ENCODE measurements at regions not wholly inside any gene's neighbourhood (a gene's known extent, or its start where the extent isn't known, plus 50 kb on each side); places are given as distances from the start of the nearest gene placed in this dataset.

DNA sequence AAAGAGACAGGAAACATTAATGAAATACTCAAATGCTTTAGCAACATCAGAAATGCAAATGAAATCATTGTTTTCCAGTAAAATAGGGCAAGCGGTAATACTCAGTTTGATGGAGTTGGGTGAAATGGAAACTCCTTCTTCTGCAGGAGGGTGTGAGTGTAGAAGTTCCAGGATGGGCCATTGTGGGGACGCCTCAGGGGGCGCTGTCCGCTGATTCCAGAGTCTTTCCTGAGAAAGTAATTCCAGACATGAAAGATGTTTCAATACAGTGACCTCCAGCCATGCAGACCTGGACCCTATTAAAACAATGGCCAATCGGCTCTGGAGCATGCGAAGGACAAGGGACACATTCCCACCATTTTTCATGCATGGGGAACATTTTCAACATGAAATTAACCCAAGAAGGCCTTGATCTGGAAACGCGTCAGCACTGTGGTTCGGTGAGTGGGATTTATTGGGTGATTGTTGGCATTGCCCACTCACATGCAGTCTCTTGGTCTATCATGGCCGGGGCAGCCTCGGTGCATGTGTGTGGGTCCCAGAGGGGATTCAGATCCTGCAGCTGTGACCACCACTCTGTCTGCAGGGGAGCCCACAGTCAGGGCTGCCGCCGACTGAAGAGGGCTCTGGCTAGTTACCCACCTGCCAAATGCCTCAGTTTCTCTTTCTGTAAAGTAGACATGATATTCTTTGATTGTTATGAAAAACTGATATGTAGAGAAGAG lies 132.6 kb upstream of the IRX4 start:
- DNase-seq, result no peak

DNA sequence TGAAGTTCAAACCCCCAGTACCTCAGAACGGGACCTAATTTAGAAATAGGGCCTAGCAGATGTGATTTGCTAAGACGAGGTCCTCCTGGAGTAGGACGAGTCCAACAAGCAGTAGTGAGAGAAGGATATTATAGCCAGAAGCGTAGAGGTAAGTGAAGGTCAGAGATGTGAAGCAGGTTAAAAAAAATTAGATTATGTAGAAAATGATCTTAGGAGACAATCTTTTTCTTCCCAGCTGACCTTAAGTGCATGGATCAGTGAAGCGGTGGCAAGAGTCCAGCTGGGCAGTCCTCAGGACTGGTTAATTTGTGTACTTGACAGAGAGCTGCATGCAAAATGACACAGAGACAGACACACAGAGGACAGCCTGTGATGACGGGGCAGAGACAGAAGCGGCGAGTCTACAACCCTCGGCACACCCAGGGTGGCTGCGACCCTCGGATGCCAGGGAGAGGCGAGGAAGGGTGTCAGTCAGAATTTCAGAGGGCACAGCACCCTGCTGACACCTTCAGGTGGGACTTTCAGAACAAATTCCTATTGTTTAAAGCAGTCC lies 131.4 kb upstream of the IRX4 start:
- no peak for DNase-seq

DNA sequence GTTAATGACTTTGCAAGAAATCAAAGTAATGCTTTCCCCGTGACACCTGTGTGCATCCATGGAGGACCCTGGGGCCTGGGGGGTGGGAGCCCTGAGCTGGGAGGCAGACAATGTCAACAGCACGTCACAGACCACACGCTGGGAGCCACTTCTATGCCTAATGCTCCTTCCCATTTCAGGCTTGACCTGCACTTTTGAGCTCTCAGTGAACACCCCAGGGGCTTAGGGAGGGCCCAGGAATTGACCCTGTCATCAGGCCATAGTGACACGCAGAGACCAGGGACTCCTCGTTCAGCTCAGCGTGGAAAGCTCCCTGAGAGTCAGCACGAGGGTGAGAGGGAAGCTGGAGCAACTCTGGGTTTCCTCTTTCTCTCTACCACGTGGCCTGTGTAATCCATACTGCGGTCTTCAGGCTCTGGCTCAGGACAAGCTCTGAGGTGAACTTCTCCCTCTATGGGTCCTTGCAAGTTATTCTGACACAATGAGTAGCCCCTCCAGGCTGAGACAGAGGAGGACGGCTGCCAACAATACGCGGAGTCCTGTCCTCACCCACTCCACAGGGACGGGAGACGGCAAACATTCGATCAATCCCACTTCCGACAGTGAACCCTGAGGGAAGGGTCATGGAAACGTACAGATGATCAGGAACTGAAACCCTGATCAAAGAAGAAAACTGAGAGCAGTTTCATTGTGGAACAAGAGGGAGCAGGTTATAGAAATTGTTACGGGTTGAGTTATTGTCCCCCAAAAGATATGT lies 130.8 kb upstream of the IRX4 start:
- no peak for DNase-seq

DNA sequence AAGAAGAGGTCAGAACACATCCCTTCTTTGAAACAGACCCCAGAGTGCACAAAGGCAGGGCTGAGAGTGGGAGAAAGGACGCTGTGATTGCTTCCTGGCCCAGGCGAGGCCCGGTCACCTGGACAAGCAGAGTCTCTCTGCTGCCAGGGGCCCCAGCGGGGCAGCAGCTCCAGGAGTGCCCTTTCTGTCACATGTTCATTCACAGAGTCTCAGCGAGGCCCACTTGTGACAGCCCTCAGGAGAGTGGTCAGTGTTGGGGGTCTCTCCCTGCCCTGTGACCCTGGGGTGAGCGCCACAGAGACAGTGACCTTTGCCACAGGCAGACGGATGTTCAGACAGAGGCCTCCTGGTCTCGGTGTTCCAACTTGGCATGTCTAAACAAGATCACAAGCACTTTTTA lies 130.2 kb upstream of the IRX4 start:
- no peak for DNase-seq

DNA sequence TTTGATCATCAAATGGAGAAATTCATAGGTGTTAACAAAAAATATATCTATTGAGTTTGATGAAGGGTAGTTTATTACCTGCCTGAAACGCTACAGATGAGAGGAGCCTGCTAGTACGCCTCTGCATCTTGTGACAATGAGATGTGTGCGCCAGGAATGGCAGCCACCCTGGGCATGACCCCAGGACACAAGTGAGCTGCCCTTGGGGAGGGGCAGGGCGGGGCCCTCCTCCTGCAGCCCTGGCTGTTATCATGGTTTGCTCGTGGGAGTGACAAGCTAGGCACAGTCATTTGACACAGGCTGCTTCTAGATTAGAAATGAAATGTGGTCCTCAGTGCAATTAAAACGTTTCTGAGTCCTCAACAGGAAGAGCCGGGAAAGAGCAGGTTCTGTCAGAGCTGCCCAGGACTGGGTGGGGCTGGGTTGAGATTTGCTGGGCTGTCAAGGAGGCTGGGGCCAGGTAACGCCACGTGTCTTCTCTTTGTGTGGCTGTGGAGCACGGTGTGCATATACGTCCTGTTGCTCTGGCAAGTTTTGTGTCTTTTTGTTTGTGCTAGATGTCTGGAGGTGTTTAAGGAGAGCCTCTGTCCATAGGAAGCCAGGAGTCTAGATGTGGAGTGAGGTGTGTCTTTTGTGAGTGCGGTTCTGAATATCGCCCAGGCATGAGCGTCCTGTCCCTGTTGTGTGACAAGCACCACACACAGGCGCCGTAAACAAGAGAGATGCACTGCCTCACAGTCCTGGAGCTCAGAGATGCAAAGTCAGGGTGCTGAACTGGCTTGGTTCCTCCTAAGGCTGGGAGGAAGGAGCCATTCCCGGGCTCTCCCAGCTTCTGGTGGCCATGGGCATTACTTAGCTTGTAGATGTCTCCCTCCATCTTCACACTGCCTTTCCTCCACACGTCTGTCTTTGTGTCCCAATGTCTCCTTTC lies 129.0 kb upstream of the IRX4 start:
- DNase-seq, result no peak

DNA sequence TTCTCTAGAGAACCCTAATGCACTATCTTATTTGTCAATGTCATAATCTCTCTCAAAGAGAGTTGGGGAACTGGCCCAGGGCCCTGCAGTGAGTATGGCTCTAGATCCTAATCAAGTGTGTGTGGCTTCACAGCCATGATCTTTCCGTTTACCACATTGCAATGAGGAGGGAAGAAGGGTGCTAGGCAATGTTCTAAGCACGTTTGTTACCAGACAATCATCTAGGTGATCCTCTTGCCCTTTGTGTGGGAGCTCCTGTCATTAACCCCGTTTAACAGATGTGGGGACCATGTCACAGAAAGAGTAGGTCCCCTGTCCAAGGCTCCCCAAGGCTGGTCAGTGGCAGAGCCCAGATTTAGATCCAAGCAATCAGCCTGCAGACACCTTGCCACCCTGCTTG lies 128.2 kb upstream of the IRX4 start:
- DNase-seq, result no peak

DNA sequence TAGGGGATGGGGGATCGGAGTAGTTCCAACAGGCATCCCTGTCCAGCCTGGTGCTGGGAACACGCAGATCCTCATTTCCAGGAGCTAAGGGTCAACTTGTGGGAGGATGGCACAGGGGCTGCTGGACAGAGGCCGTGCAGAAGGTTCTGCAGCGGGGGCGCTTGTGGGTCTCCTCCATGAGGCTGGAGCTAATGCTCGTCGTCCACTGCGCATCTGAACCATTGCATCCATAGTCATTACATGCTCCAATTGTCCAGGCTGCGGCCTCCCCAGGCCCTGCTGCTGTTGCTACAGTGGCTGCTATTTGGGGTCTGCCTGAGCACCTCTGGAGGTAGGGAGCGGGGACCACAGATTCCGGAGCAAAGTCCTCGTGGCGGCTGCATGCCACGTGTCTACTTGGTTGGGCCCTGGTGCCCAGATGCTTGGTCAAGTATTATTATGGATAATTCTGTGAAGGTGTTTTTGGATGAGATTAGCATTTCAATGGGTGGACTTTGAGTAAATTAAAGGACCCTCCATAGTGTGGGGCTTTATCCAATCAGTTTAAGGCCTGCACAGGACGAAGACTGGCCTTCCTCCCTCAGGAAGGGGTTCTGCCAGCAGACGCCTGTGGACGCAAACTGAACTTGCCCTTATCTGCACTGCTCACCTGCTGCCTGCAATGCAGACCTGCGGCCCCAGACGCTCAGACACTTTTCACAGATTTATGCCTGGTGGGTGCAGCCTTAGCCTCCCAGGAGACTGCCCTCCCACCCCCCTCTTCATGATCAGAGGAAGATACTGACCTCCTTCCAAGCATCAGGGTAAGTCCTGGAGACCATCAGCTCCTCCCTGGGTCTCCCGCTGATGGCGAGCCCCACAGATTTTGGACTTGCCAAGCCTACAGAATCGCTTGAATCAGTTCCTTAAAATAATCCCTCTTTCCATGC lies 127.5 kb upstream of the IRX4 start:
- no peak for DNase-seq

DNA sequence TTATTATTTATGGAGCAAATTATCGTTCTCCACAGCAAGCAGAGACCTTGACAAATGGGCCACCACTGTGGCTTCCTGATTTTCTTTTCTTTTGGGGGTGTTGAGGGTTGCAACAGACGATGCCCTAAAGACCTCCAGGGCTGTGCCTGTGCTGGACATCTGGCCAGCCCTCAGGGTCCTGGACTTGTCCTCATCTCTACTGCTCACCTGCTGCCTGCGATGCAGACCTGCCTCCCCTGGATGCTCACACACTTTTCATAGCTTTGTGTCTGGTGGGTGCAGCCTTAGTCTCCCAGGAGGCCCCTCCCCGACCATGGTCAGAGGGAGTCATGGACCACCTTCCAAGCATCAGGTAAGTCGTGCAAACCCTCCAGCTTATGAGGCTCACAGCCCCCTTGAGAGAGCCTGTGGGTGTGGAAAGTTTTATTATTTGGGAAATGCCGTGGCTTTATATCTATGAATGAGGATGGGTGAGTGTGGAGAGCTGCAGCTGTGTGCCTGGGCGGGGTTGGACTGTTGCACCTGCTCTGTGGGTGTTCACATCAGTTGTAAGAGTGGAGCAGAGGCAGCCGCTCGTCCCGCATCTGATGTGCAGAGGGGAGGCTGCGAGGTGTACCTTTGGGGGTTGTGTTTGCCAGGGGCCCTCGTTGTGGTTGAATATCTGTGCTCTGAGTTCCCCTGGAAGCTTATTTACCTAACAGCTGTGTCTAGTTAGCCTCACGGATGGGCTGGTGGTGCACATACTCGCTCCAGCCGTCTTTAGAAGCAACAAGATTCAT lies 126.3 kb upstream of the IRX4 start:
- DNase-seq, result no peak

DNA sequence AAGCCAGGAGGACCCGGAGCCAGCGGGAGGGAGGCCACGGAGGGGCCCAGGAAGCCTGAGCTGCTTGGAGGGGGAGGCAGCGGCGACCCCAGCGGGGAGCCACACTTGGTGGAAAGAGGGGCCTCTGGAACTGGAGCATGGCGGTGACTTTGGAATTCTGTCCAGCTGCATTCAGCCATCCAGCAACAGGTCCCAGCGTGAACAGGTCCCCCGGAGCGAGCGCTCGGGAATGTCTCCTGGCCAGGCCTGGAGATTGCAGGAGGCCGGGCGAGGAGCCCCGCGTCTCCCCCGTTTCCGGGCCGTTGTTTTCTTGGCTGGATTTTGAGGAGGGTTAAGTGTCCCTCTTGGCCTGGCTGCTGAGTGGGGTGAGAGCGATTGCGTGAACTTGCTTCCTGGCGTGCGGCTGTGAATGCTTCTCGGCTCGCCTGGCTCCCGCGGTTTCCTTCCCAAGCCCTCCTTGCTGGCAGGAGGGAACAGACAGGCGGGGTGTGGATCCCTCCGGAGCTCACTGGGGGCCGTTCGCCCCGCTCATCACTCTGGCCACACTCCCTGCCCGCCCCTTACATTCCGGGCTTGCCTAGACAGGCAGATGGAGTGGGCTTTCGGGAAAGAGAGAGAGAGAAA lies 125.3 kb upstream of the IRX4 start:
- DNase-seq, result no peak

DNA sequence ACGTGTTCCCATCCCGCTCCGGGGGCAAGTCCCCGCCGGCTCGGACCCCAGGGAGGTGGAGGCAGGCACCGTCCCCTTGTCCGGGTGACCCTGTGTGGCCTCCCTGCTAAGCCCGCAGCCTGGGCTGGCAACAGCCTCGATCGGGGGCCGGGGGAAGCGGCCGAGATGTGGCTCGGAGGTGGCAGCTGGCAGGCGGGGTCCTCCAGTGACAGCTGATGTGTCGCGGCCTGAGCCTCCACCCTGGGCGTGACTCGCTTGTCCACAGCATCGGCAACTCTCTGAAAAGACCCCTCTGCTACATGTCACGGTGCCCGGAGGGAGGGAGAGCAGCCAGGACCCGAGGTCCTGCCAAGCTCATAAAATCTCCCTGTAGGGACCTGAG lies 124.8 kb upstream of the IRX4 start:
- no peak for DNase-seq

DNA sequence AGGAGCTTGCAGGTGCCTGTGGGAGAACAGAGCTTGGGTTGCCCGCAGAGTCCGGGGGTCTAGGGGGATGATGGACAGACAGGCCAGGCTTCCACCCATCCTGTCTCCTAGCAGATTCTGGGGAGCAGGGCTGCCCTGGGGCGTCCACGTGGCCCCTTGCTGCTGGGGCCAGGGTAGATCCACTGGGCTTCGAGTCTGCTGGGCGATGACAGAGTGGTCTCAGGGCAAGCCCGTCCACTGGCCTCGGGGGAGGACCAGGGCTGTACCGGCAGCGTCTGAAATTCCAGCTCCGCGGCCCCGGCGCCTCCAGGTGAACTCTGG lies 124.2 kb upstream of the IRX4 start:
- no peak for DNase-seq

DNA sequence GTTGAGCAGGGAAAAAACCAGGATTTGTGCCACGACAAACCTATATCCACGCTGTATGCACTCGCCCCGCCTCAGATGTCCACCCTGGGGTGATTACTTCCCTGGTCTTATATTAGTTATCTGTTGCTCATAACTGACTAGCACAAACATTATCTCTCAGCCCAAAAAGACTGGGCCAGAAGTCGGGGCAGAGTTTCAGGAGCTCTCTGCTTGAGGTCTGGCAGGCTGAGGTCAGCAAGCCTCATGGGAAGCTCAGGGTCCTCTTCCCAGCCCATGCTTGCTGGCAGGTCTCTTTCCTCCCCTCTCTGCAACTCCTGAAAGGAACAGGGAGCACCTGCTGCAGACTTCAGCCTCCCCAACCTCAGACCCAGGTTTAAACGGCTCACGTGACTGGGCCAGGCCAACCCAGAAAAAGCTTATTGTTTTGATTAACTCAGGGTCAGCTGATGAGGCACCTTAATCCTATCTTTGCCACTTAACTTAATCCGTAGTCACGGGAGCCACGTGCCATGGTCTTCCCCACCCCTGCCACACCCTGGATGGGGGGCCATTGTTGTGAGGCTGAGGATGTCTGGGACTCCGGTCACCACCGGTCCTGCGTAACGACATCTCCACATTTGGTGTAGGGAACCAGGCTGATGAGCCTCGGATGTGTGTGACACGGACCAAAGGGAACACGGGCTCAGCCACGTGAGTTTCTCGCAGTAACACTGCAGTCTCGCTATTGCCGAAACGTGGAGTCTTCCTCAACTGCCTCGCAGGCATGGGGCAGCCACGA lies 123.7 kb upstream of the IRX4 start:
- no peak for DNase-seq

DNA sequence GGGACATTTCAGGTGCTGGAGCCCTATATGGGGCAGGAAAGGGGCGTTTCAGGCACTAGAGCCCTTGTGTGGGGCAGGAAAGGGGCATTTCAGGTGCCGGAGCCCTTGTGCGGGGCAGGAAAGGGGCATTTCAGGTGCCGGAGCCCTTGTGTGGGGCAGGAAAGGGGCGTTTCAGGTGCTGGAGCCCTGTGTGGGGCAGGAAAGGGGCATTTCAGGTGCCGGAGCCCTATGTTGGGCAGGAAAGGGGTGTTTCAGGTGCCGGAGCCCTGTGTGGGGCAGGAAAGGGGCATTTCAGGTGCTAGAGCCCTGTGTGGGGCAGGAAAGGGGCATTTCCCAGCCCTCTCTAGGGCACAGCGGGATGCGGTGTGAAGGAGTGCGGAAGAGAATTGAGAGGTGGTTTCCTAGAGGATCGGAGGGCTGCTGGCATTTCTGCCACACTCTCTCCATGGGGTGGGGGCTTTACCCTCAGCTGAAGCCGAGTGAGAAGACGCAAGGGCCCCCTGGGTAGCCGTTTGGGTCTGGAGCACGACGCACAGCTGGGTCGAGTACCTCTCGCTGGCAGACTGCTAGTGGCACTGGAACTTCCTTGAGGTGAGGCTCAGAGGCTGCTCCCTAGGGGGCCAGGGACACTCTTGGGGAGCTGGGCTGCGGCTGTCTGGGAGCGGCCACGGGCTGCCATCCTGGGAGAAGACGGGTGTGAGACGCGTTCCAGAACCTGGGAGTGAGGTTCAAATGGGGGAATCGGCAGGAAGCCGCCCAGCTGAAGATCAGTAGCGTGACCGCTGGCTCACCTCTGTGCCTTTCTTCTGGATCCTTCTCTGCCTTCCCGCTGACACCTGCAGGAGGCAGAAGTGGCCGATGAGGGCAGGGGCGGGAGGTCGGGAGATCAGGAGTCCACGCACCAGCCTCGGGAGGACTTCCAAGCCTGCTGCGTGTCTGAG lies 122.6 kb upstream of the IRX4 start:
- no peak for DNase-seq

DNA sequence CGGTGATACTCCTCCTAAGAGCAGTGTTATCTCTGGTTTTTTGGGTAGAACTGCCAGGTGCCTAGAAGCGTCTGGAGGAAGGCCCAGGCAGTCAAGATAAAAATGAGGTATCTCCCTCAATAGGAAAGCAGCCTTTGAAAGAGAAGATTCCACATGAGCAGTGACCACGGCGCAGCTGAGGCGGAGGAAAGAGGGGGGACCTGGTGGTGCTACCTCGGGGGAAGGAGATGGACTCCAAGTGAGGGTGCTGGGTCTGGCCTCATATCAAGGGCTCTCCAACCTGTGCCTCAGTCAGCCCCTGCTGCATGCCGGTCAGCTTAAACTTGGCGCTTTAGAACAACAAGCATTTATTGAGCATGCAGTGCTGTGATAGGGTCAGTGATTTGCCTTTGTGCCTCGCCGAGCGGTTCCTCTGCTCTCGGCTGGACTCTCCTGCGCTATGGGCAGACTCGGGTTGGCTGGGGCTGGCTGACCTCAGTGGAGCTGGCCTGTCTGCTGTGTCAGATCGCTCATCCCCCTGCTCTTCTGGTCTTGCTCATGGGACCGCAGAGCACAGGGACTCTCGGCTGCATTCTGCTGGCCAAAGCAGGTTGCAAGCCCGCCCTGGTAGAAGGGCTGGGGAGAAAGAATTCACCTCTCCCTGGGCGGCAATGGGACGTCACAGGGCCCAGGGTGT lies 121.1 kb upstream of the IRX4 start:
- DNase-seq, result no peak

DNA sequence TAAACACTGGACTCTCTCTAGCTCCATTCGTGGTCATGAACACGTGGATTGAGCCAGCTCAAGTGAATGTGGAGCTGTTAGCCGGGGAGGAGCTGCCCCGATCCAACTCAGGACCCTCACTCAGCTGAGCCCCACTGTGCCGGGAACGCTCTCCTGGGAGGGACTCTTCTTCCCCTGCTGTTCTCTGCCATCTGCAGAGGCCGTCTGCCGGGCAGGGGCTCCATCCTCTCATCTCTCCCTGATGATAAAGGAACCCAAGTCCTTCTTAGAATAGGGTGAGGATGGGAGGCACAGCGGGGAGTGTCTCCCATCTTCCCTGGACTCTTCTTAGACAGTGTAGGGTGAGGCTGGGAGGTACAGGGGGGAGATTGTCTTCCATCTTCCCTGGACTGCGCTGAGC lies 120.5 kb upstream of the IRX4 start:
- DNase-seq, result no peak

DNA sequence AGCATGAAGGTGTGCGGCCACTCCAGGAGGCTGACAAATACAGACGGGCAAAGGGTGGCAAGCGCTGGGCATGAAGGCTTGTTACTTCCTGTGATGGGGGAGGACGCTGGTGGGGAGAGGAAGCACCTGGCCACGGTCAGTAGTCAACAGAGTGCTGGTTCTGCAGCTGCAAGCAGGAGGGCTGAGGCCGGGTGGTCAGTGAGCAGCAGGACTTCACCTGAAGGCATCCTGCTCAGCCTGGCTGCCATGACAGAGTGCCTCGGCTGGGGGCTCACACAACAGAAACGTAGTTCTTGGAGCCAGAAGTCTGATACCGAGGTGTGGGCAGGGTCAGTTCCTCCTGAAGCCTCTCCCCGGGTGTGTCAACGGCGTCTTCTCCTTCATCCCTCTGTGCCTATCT lies 118.6 kb upstream of the IRX4 start:
- no peak for DNase-seq

DNA sequence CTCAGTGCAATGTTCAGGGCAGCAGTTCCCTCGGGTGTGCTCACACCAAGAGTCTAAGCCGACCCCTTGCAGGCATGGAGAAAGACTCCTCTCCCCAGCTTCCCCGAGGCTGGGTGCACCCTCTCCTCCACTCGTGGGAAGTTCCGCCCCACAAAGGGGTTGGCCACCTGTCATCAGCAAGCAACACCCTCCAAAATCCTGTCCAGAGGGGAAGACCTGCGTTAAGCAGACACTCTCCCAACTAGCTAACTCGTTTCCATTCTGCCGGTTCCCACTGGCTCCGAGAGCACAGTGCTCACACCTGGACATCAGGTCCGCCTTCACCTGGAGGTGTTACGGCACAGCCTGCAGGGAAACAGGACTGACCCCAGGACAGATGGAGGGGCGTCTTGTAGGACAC lies 117.9 kb upstream of the IRX4 start:
- DNase-seq, result no peak

DNA sequence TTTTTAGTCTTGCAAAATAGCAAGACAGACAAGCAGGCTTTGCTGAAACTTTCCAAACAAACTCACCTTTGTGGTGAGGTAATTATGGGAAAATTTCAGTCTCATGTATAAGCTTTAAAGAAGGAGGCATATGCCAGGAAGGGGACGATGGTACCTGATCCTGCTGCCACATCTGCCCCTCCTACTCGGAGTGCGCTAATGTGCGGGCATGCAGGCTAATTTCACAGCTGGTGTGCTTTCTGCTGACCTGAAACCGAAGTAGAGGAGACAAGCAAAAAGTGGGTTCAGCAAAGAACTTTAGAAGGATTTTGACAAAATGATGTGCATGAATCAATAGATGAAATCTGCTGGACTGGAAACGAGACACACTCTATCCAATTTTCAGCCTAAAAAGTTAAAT lies 117.1 kb upstream of the IRX4 start:
- no peak for DNase-seq

All from CD4-positive, alpha-beta T cell treated with Interleukin-17A for 1 hour (primary cell).